GM18502 (cell line): ENCODE measurements at regions not wholly inside any gene's neighbourhood (a gene's known extent, or its start where the extent isn't known, plus 50 kb on each side); places are given as distances from the start of the nearest gene placed in this dataset.

Experiments used
- ATAC-seq: cut with Tn5 transposase; IDR thresholded peaks from one replicate; pipeline ENCODE4 v1.9.1; 2021; ENCODE audit warnings: mild to moderate bottlenecking; ENCODE audit not compliant: unreplicated experiment, poor library complexity

DNA sequence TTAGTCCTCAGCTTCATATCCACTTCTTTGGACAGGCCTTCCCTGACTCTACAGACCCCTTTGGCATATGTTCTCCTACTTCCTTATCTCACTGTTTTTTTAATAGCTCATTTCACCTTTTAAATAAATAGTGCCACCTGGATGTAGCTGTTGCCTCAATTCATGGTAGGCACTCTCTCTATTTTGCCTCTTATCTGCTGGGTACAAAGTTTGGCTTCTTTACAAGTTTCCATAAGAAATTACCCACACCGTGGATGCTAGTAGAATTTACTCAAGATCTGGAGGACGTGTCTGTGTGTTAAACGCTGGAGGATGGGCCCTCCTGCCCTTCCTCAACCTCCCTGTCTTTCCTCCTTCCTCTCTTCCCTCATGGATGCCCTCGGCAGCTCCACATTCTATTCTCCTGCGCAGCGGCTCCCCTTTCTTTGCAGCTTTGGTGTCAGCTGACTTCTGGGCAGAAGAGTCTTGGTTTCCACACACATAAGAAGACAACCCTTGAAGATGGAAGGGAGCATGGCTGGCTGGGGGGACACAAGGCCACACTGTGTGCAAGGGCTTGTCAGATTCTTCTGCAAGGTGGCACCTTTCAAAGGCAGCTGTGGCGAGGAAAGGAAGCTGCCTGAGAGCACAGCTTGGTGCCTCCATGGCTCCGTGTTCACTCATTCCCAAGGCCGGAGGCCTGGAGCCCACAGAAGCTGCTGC lies 212.6 kb downstream of the SNX19 start:
- no peak for ATAC-seq

DNA sequence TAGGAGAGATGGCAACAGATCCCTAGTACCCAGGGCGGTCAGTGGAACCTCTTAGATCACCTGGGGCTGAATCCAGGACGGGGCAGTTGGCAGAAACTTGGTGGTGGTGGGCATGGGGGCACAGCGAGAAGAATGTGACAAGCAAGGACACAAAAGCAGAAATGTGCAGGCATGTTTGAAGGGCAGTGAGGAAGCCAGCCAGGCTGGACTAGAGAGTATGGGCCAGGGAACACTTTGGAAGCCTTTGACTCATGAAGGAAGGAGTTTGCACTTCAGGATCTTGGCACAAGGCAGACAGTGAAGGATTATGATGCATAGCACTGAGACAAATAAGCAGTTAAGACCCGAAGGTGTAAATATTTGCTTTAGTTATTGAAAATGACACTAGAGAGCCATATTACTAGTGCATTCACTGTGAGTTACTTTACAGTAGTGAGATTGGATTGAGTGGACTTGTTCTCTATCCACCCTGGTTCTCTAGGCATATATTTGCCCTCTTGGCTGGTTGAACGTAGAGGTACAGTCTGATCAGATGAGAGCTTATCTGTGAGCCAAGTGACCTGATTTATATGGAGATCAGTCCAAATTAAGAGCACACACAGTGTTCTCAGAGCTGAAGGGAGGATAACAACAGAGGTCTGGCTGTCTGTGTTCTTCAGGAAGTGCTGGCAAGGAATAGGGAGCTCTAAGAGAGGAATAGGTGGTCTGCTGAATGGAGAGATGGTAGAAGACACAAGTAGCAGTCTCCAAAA lies 210.4 kb downstream of the SNX19 start:
- no peak for ATAC-seq

DNA sequence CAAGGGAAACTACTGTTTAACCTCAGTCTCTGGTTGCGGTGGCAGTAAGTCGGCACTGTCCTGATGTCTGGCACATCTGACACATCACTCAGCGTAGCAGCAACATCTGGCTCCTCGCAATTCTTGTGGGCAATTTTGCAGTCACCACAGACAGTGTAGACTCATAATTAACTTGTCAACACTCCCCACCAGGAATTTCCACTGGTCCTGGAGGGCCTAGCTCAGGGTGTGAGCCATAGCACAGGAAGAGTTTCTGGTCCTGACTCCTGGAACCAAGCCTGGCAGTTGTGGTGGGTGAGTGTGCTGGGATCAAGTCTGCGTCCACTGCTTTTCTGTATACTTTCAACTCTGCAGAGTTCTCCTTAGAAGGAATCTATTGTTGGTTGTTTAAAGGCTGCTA lies 209.7 kb downstream of the SNX19 start:
- ATAC-seq: no peak

DNA sequence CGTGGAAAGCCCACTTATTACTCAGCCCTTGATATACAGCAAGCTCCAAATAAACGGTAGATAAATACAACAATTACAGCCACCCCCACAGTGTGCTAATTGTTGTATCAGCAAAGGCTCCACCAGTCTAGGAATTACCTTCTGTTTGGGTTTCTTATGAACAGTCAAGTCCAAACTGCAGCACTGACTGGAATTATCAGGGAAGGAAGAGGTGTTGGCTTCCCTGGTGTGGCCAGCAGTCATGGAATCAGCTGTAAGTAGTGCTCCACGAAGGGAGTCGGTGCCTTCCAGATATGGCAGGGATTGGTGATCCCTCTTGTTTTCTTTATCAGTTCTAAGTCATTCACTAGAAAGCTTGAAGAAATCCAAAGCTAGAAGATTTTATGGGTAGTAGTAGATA lies 209.1 kb downstream of the SNX19 start:
- ATAC-seq: no peak

DNA sequence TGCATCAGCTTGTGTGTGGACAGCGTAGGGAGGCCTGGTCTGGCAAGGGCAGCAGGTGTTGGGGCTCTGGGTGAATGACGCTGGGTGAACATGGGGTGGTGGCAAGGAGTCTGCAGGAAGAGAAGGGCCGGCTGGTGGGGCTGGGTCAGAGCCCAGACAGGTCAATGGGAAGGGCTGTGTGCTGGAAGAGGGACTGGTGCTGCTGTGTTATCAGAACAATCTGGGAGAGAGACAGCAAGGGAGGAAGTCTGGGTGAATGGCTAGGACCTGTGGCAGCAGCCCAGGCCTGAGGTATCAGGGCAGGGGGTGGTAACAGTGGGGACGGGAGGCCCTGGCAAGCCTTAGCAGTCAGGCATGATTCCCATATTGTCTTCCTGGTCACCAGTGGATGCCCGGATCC lies 206.7 kb downstream of the SNX19 start:
- no peak for ATAC-seq

GRCh38 chr11:130710021-130710420 lies 206.3 kb downstream of the SNX19 start:
- ATAC-seq: no peak

- ATAC-seq: no peak
Observed at GRCh38 chr11:130710497-130711012, 205.7 kb downstream of the SNX19 start.

DNA sequence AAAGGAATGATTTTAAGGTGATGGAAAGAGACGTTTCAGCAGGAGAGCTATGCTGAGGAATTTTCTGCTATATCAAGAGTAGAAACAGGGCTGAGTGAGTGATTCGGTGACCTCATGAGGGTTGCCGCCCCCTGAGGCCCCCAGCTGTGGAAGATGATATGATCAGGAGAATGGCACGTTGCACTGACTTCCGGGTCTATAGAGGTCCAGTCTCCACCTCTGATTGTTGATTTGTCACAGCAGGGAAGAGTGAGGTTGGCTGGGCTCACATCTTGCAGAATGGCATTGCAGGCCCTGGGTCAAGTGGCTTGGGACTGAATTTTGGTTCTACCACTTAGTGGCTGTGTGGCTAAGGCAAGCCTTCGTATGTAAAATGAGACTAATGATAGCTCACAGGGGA lies 205.1 kb downstream of the SNX19 start:
- no peak for ATAC-seq

DNA sequence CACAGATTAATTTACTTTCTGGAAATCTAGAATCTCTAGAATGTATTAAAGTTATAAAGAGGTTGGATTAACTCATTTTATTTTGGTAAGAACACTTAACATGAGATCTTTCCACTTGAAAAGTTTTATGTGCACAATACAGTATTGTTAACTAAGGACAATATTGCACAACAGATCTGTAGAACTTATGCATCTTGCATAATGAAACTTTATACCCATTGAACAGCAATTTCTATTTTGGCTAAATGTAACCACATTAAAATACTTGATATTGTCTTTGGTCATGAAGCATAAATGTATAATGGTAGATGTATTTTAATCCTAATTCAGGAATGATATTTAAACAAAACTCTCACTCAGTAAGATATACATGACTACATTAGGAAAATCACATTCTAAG lies 203.8 kb downstream of the SNX19 start:
- no peak for ATAC-seq

- ATAC-seq: no peak
Observed at GRCh38 chr11:130715085-130715876, 201.0 kb downstream of the SNX19 start.

DNA sequence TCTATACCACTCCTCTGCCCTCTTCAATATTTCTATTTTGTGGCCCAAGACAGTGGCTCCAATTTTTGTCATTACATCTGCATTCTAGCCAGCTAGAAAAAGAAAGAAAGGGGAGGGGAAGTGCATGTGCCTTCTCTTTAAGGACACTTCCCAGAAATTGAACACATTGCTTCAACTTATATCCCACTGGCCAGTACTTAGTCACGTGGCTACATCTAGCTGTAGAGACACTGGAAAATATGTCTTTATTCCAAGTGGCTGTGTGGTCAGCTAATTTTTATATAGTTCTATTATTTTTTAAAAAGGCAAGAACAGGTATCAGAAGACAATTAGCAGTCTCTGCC lies 200.4 kb downstream of the SNX19 start:
- ATAC-seq: no peak

GRCh38 chr11:130718120-130718519 lies 198.2 kb downstream of the SNX19 start:
- no peak for ATAC-seq

DNA sequence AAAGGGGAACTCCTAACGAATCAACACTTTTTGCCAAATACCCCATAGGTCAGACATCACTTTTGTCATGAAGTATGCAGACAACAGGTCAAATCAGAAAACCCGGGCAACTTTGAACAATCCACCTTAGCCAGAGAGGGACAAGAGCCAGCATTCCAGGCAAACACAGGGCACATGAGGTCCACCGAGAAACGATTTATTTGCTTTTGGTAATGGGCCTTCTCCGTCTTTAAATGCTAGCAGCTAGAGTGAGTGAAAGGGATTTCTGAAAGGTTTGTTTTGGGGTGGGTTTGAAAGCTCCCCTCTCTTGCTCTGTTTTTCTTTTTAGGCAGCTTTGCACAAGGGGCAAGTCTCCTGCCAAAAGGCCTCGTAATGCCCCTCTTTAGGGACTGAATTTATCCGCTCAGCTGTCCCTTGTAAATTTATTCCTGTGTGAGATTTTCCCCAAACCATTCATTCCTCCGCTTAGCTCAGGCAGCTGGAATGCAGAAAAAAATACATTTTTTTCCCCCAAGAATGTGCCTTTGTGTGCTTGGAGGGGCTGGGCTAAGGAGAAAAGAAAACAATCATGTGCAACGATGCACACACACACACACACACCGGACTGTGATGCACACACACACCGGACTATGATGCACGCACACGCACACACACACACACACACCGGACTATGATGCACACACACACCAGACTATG lies 196.9 kb downstream of the SNX19 start:
- ATAC-seq: no peak

GRCh38 chr11:130720232-130721022 lies 195.9 kb downstream of the SNX19 start:
- ATAC-seq: no peak

- ATAC-seq: no peak
Observed at GRCh38 chr11:130721023-130721681, 195.1 kb downstream of the SNX19 start.

DNA sequence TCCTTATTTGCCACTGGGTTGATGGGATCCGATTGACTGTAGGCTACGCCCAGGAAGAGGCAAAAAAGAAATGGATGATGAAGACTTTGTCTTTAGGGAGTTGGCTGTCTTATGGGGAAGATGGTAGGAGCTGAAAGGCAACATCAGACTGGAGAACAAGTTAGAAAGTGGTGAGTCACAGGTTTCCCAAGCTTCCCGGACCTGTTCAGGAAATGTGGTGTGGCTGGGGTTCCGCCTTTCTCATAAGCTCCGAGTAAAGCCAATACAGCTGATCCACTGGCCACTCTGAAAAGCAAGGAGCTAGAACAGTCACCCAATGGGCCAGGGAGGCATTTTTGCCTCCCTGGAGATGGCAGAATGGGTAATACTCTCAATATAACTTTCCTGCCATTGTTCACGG lies 194.5 kb downstream of the SNX19 start:
- no peak for ATAC-seq

DNA sequence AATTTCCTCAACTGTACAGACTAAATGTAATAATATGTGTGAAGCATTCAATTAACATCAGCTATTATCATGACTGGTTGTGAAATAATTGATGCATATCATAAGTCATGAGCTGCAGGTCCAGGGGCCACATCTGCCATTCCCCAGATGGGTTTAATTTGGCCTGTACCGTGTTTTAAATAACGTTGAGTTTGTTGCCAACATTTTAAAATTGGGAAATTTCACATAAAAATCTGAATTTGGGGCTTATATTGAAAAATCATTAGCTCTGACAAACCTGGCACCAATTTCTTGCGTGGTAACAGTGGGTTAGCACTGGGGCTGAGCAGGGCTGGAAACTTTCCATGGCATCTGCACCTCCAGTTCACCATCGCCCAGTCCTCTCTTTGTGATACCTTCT lies 193.9 kb downstream of the SNX19 start:
- no peak for ATAC-seq

DNA sequence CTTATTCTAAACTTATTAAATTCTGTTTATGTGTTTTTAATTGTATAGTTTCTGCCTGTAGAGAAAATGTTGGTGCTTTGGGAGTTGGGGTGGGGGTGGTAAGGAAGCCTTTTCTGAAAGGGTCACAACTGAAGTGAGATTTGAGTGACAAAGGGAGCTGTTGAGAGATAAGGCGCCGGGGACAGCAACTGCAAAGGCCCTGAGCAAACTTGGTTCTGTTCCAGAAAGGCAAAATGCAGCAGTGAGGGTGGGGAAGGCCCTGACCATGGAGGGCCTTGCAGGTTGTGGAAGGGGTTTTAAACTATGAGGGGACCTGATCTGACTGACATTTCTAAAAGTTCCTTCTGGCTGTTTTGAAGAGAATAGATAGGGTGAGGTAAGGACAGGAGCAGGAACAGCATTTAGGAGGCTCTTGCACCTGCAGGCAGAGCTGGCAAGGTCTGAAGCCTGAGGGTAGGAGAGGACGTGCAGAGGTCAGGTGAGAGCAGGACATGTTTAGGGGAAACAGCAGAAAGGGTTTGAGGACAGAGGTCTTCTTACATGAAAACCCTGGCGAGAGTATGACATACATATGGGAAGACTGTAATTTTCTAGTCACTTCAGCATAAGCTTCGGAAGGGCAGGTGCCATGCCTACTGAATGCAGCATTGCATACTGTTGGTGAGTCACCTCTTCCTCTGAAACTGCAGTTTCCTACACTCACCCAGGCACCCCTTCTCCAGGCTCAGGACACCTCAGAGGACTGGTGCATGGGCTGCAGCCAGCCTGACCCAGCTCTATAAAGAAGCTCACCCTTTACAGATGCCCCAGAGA lies 190.7 kb downstream of the SNX19 start:
- ATAC-seq: no peak
